ENCODE measurements at regions not wholly inside any gene's neighbourhood (a gene's known extent, or its start where the extent isn't known, plus 50 kb on each side); places are given as distances from the start of the nearest gene placed in this dataset.
"Not testable (repeated sequence)": the region's sequence is repeated elsewhere in the genome, so short reads cannot be mapped to it uniquely, and the experiment has no call there.

- Histone ChIP-seq H3K27me3 (ENCODE audit: control insufficient read depth, insufficient read depth, low read length) (no peaks in the 10 kb centered on the region), H3K9me3 (ENCODE audit: control insufficient read depth, low read length) (no peaks in the 10 kb centered on the region), H3K9ac (ENCODE audit: low read length) (no peak overlapping the region)
These were observed 725.9 kb downstream of the BCKDHB start for GRCh38 chr6:80832337-80832736.

GRCh38 chr6:80793411-80793810 is 686.9 kb downstream of the BCKDHB start:
- Histone ChIP-seq H3K9me3 (ENCODE audit: control insufficient read depth, low read length) (no peaks in the 10 kb centered on the region), H3K9ac (ENCODE audit: low read length) (no peak overlapping the region), H3K27me3 (ENCODE audit: control insufficient read depth, insufficient read depth, low read length) (no peaks in the 10 kb centered on the region), H3K36me3 (ENCODE audit: control insufficient read depth, insufficient read depth, low read length) (no peaks in the 10 kb centered on the region), H3K4me1 (ENCODE audit: control insufficient read depth, insufficient read depth, low read length) (no peaks in the 10 kb centered on the region), H3K4me3 (ENCODE audit: low read length) (no peak overlapping the region)

More at GRCh38 chr6:80832337-80832736, 725.9 kb downstream of the BCKDHB start:
- Histone ChIP-seq H3K4me3 (ENCODE audit: low read length) (no peak overlapping the region), H3K4me1 (ENCODE audit: control insufficient read depth, insufficient read depth, low read length) (no peaks in the 10 kb centered on the region), H3K36me3 (ENCODE audit: control insufficient read depth, insufficient read depth, low read length) (no peaks in the 10 kb centered on the region)

GRCh38 chr6:80792151-80792550 is 685.7 kb downstream of the BCKDHB start:
- Histone ChIP-seq H3K9me3 (ENCODE audit: control insufficient read depth, low read length) (no peaks in the 10 kb centered on the region), H3K27me3 (ENCODE audit: control insufficient read depth, insufficient read depth, low read length) (no peaks in the 10 kb centered on the region), H3K4me3 (ENCODE audit: low read length) (no peak overlapping the region), H3K36me3 (ENCODE audit: control insufficient read depth, insufficient read depth, low read length) (no peaks in the 10 kb centered on the region), H3K9ac (ENCODE audit: low read length) (no peak overlapping the region), H3K4me1 (ENCODE audit: control insufficient read depth, insufficient read depth, low read length) (no peaks in the 10 kb centered on the region)

GRCh38 chr6:80789912-80790570 is 683.6 kb downstream of the BCKDHB start:
- Histone ChIP-seq H3K27me3 (ENCODE audit: control insufficient read depth, insufficient read depth, low read length) (no peaks in the 10 kb centered on the region), H3K9me3 (ENCODE audit: control insufficient read depth, low read length) (no peaks in the 10 kb centered on the region), H3K36me3 (ENCODE audit: control insufficient read depth, insufficient read depth, low read length) (no peaks in the 10 kb centered on the region), H3K4me1 (ENCODE audit: control insufficient read depth, insufficient read depth, low read length) (no peaks in the 10 kb centered on the region), H3K4me3 (ENCODE audit: low read length) (no peak overlapping the region), H3K9ac (ENCODE audit: low read length) (no peak overlapping the region)

- not testable (repeated sequence) for H3K27me3 ChIP-seq (ENCODE audit: control insufficient read depth, insufficient read depth, low read length); H3K36me3 ChIP-seq (ENCODE audit: control insufficient read depth, insufficient read depth, low read length); H3K4me3 ChIP-seq (ENCODE audit: low read length); H3K4me1 ChIP-seq (ENCODE audit: control insufficient read depth, insufficient read depth, low read length); H3K9ac ChIP-seq (ENCODE audit: low read length); H3K9me3 ChIP-seq (ENCODE audit: control insufficient read depth, low read length)
These were observed 676.8 kb downstream of the BCKDHB start for GRCh38 chr6:80783271-80783670.

GRCh38 chr6:80771941-80772340 is 665.5 kb downstream of the BCKDHB start:
- Histone ChIP-seq H3K36me3 (ENCODE audit: control insufficient read depth, insufficient read depth, low read length) (no peaks in the 10 kb centered on the region), H3K9ac (ENCODE audit: low read length) (no peak overlapping the region), H3K4me1 (ENCODE audit: control insufficient read depth, insufficient read depth, low read length) (no peaks in the 10 kb centered on the region), H3K27me3 (ENCODE audit: control insufficient read depth, insufficient read depth, low read length) (no peaks in the 10 kb centered on the region), H3K9me3 (ENCODE audit: control insufficient read depth, low read length) (no peaks in the 10 kb centered on the region), H3K4me3 (ENCODE audit: low read length) (no peak overlapping the region)

GRCh38 chr6:80769106-80769505 is 662.6 kb downstream of the BCKDHB start:
- H3K36me3 ChIP-seq (ENCODE audit: control insufficient read depth, insufficient read depth, low read length): no peaks in the 10 kb centered on the region
- no peaks in the 10 kb centered on the region for H3K27me3 ChIP-seq (ENCODE audit: control insufficient read depth, insufficient read depth, low read length)
- H3K4me3 ChIP-seq (ENCODE audit: low read length): no peak overlapping the region
- H3K9me3 ChIP-seq (ENCODE audit: control insufficient read depth, low read length): no peaks in the 10 kb centered on the region
- H3K4me1 ChIP-seq (ENCODE audit: control insufficient read depth, insufficient read depth, low read length): no peaks in the 10 kb centered on the region
- H3K9ac ChIP-seq (ENCODE audit: low read length): no peak overlapping the region

- H3K36me3 ChIP-seq (ENCODE audit: control insufficient read depth, insufficient read depth, low read length): no peaks in the 10 kb centered on the region
These were observed 661.3 kb downstream of the BCKDHB start for GRCh38 chr6:80767808-80768207.

GRCh38 chr6:80744213-80744612 is 637.7 kb downstream of the BCKDHB start:
- H3K4me3 ChIP-seq (ENCODE audit: low read length): no peak overlapping the region
- H3K9ac ChIP-seq (ENCODE audit: low read length): no peak overlapping the region
- no peaks in the 10 kb centered on the region for H3K9me3 ChIP-seq (ENCODE audit: control insufficient read depth, low read length)
- no peaks in the 10 kb centered on the region for H3K27me3 ChIP-seq (ENCODE audit: control insufficient read depth, insufficient read depth, low read length)
- no peaks in the 10 kb centered on the region for H3K36me3 ChIP-seq (ENCODE audit: control insufficient read depth, insufficient read depth, low read length)
- no peaks in the 10 kb centered on the region for H3K4me1 ChIP-seq (ENCODE audit: control insufficient read depth, insufficient read depth, low read length)

More at GRCh38 chr6:80767808-80768207, 661.3 kb downstream of the BCKDHB start:
- Histone ChIP-seq H3K9ac (ENCODE audit: low read length) (no peak overlapping the region), H3K4me1 (ENCODE audit: control insufficient read depth, insufficient read depth, low read length) (no peaks in the 10 kb centered on the region), H3K9me3 (ENCODE audit: control insufficient read depth, low read length) (no peaks in the 10 kb centered on the region), H3K27me3 (ENCODE audit: control insufficient read depth, insufficient read depth, low read length) (no peaks in the 10 kb centered on the region), H3K4me3 (ENCODE audit: low read length) (no peak overlapping the region)

- Histone ChIP-seq H3K9me3 (ENCODE audit: control insufficient read depth, low read length) (no peaks in the 10 kb centered on the region), H3K36me3 (ENCODE audit: control insufficient read depth, insufficient read depth, low read length) (no peaks in the 10 kb centered on the region), H3K27me3 (ENCODE audit: control insufficient read depth, insufficient read depth, low read length) (no peaks in the 10 kb centered on the region), H3K4me3 (ENCODE audit: low read length) (no peak overlapping the region), H3K4me1 (ENCODE audit: control insufficient read depth, insufficient read depth, low read length) (no peaks in the 10 kb centered on the region), H3K9ac (ENCODE audit: low read length) (no peak overlapping the region)
These were observed 636.0 kb downstream of the BCKDHB start for GRCh38 chr6:80742481-80742880.

- Histone ChIP-seq H3K4me1 (ENCODE audit: control insufficient read depth, insufficient read depth, low read length) (no peaks in the 10 kb centered on the region), H3K9ac (ENCODE audit: low read length) (no peak overlapping the region), H3K4me3 (ENCODE audit: low read length) (no peak overlapping the region), H3K36me3 (ENCODE audit: control insufficient read depth, insufficient read depth, low read length) (no peaks in the 10 kb centered on the region), H3K27me3 (ENCODE audit: control insufficient read depth, insufficient read depth, low read length) (no peaks in the 10 kb centered on the region), H3K9me3 (ENCODE audit: control insufficient read depth, low read length) (no peaks in the 10 kb centered on the region)
These were observed 627.2 kb downstream of the BCKDHB start for GRCh38 chr6:80733641-80734040.

- no peak overlapping the region for H3K4me3 ChIP-seq (ENCODE audit: low read length)
- H3K4me1 ChIP-seq (ENCODE audit: control insufficient read depth, insufficient read depth, low read length): no peaks in the 10 kb centered on the region
- H3K36me3 ChIP-seq (ENCODE audit: control insufficient read depth, insufficient read depth, low read length): no peaks in the 10 kb centered on the region
- H3K27me3 ChIP-seq (ENCODE audit: control insufficient read depth, insufficient read depth, low read length): no peaks in the 10 kb centered on the region
- no peak overlapping the region for H3K9ac ChIP-seq (ENCODE audit: low read length)
- no peaks in the 10 kb centered on the region for H3K9me3 ChIP-seq (ENCODE audit: control insufficient read depth, low read length)
These were observed 622.4 kb downstream of the BCKDHB start for GRCh38 chr6:80728830-80729229.

Measured in mucosa of stomach (tissue), 1 donor.